Endodermal cell (in vitro differentiated cells): ENCODE measurements at regions not wholly inside any gene's neighbourhood (a gene's known extent, or its start where the extent isn't known, plus 50 kb on each side); places are given as distances from the start of the nearest gene placed in this dataset.
"Not testable (repeated sequence)": the region's sequence is repeated elsewhere in the genome, so short reads cannot be mapped to it uniquely, and the experiment has no call there.

Source experiments
- DNase-seq: peaks from one replicate; pipeline ENCODE4 v3.0.0-alpha.2; 2017
- H3K27ac ChIP-seq: 2 replicates; pipeline ENCODE4 v1.5.1; 2013; ENCODE audit warnings: mild to moderate bottlenecking, low read depth, low read length, moderate library complexity
- H3K27me3 ChIP-seq: 2 replicates; pipeline ENCODE4 v1.6.1; 2013; ENCODE audit warnings: mild to moderate bottlenecking, low read length, moderate library complexity; ENCODE audit not compliant: insufficient read depth, control insufficient read depth, poor library complexity, severe bottlenecking
- H3K36me3 ChIP-seq: 2 replicates; pipeline ENCODE4 v1.7.0; 2013; ENCODE audit warnings: mild to moderate bottlenecking, low read length, moderate library complexity; ENCODE audit not compliant: control insufficient read depth, insufficient read depth
- H3K4me1 ChIP-seq: one replicate; pipeline ENCODE4 v1.7.0; 2013; ENCODE audit warnings: low read length; ENCODE audit not compliant: control insufficient read depth, insufficient read depth
- H3K4me3 ChIP-seq: 2 replicates; pipeline ENCODE4 v1.5.1; 2013; ENCODE audit warnings: mild to moderate bottlenecking, low read length, moderate library complexity
- H3K9ac ChIP-seq: 2 replicates; pipeline ENCODE4 v1.6.1; 2013; ENCODE audit warnings: mild to moderate bottlenecking, low read length, moderate library complexity; ENCODE audit not compliant: poor library complexity, severe bottlenecking; ENCODE audit errors: extremely low read depth
- H3K9me3 ChIP-seq: 2 replicates; pipeline ENCODE4 v1.6.1; 2013; ENCODE audit warnings: mild to moderate bottlenecking, low read length, moderate library complexity; ENCODE audit not compliant: control insufficient read depth
- H3K27ac Mint-ChIP-seq: 2 replicates; pipeline ENCODE4 v1.8.0; 2020; ENCODE audit warnings: mixed read lengths
- H3K27me3 Mint-ChIP-seq: 2 replicates; pipeline ENCODE4 v1.8.0; 2021; ENCODE audit warnings: mild to moderate bottlenecking, mixed read lengths; ENCODE audit not compliant: insufficient read depth
- H3K36me3 Mint-ChIP-seq: 2 replicates; pipeline ENCODE4 v1.8.0; 2020; ENCODE audit warnings: low read depth, mixed read lengths
- H3K4me1 Mint-ChIP-seq: 2 replicates; pipeline ENCODE4 v1.8.0; 2020; ENCODE audit warnings: mixed read lengths
- H3K4me3 Mint-ChIP-seq: 2 replicates; pipeline ENCODE4 v1.8.0; 2020; ENCODE audit warnings: mild to moderate bottlenecking, moderate library complexity, mixed read lengths
- H3K9me3 Mint-ChIP-seq: 2 replicates; pipeline ENCODE4 v1.8.0; 2020; ENCODE audit warnings: mild to moderate bottlenecking, mixed read lengths
- WGBS, 2 experiments: methylation state at CpG; one replicate each; pipeline versions ENCODE4 v1.1.5 to v1.1.7; 2013; ENCODE audit warnings: missing lambda C conversion rate in 2 of 2, mixed read lengths in 1 of 2; ENCODE audit not compliant: insufficient coverage in 1 of 2, insufficient read length in 1 of 2; 5-methylcytosine and 5-hydroxymethylcytosine counted together
- TF ChIP-seq, protein P1 (sequence below): fragments of 200-600 bp; sonication (generic); conservative IDR thresholded peaks from 2 replicates; pipeline ENCODE4 v1.5.0; 2021; ENCODE audit warnings: antibody characterized with exemption, mild to moderate bottlenecking

DNA sequence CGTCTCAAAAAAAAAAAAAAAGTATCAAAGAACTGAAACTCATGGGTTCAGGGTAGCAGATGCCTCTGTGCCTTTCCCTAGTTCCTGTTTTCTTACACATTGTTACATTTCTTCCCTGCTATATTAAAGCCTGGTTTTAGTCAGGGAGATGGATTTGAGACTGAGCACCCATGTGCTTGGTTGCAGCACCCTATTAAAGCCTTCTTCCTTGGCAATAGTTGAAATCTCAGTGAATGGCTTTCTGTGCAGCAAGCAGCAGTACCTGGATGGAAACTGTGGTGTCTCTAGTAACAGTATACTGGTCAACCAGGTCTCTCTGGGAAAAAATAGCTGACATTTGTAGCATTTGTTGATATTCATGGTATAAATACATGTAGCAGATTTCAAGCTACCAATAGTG is 331.1 kb downstream of the ANKRD30A start:
- H3K27ac ChIP-seq: no peak overlapping the region
- no peaks in the 10 kb centered on the region for H3K36me3 ChIP-seq
- no peak overlapping the region for H3K4me3 Mint-ChIP-seq
- H3K4me3 ChIP-seq: peak overlapping the region; percentile 49
- H3K9ac ChIP-seq: no peak overlapping the region
- 77 to 86% methylated on average over 1 of the region's 1 CpG for WGBS, 2 experiments
- DNase-seq: no peak
- no peaks in the 10 kb centered on the region for H3K27me3 ChIP-seq
- no peaks in the 10 kb centered on the region for H3K36me3 Mint-ChIP-seq
- peaks cover 87% of the 10 kb centered on the region for H3K9me3 Mint-ChIP-seq
- peaks cover 67% of the 10 kb centered on the region for H3K9me3 ChIP-seq
- no peaks in the 10 kb centered on the region for H3K4me1 Mint-ChIP-seq
- H3K27me3 Mint-ChIP-seq: no peaks in the 10 kb centered on the region
- H3K4me1 ChIP-seq: no peaks in the 10 kb centered on the region
- TF ChIP-seq, protein P1, sequence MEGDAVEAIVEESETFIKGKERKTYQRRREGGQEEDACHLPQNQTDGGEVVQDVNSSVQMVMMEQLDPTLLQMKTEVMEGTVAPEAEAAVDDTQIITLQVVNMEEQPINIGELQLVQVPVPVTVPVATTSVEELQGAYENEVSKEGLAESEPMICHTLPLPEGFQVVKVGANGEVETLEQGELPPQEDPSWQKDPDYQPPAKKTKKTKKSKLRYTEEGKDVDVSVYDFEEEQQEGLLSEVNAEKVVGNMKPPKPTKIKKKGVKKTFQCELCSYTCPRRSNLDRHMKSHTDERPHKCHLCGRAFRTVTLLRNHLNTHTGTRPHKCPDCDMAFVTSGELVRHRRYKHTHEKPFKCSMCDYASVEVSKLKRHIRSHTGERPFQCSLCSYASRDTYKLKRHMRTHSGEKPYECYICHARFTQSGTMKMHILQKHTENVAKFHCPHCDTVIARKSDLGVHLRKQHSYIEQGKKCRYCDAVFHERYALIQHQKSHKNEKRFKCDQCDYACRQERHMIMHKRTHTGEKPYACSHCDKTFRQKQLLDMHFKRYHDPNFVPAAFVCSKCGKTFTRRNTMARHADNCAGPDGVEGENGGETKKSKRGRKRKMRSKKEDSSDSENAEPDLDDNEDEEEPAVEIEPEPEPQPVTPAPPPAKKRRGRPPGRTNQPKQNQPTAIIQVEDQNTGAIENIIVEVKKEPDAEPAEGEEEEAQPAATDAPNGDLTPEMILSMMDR: no peak
- no peak overlapping the region for H3K27ac Mint-ChIP-seq

DNA sequence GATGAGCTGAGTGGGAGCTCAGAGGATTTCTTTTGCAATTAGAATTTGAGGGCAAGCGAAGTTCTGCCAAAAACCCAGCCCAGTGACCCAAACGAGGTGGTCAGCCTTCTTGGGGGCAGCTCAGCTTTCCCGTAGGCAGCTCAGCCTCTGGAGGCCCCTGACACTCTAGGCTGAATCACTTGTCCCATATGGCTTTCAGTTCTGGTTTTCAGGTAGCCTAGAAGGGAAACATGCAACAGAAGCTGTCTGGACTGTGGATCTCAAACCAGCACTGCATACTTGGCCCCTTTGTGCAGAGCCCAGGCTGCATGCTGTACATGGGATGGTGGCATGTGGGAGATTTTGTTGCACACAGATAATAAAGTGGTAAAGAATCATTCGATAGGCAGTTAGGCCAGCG is 322.8 kb downstream of the ANKRD30A start:
- Mint-ChIP-seq H3K27ac (no peak overlapping the region), H3K4me1 (no peaks in the 10 kb centered on the region), H3K9me3 (peaks cover 89% of the 10 kb centered on the region), H3K4me3 (no peak overlapping the region), H3K36me3 (no peaks in the 10 kb centered on the region), H3K27me3 (no peaks in the 10 kb centered on the region)
- Histone ChIP-seq H3K9ac (no peak overlapping the region), H3K27ac (no peak overlapping the region), H3K9me3 (peaks cover 76% of the 10 kb centered on the region), H3K4me1 (no peaks in the 10 kb centered on the region), H3K4me3 (no peak overlapping the region), H3K36me3 (no peaks in the 10 kb centered on the region), H3K27me3 (no peaks in the 10 kb centered on the region)
- TF ChIP-seq, protein P1: no peak
- no peak for DNase-seq
- 56 to 70% methylated on average over 5 of the region's 5 CpGs for WGBS, 2 experiments

DNA sequence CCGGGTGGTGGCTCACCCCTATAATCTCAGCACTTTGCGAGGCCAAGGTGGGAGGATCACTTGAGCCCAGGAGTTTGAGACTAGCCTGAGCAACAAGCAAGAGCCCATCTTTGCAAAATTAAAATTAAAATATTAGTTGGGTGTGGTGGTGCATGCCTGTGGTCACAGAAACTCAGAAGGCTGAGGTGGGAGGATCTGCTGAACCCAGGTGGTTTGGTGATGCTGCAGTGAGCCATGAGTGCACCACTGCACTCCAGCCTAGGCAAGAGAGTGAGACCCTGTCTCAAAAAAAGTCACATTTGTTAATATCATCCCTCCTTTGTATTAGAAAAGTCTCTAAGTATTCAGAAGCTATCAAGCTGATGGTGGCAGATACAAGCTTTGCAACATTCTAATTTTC is 317.5 kb downstream of the ANKRD30A start:
- Mint-ChIP-seq H3K9me3 (peaks cover 94% of the 10 kb centered on the region), H3K4me3 (no peak overlapping the region)
- 55 to 68% methylated on average over 2 of the region's 2 CpGs for WGBS, 2 experiments

DNA sequence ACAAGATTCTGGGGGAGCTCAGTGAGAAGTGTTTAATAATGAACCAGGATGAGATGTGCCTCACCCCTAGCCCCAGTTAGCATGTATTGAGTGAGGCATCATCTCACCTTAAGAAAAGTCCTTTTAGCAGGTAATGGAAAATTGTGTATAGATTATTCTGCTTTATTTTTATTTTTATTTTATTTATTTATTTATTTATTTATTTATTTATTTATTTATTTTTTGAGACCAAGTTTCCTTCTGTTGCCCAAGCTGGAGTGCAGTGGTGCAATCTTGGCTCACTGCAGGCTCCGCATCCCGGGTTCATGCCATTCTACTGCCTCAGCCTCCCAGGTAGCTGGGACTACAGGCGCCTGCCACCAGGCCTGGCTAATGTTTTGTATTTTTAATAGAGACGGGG is 315.8 kb downstream of the ANKRD30A start:
- H3K27ac Mint-ChIP-seq, H3K4me1 ChIP-seq, H3K4me3 ChIP-seq, H3K27me3 Mint-ChIP-seq, H3K36me3 Mint-ChIP-seq, H3K9ac ChIP-seq, H3K4me3 Mint-ChIP-seq, DNase-seq, H3K36me3 ChIP-seq, H3K27ac ChIP-seq, H3K27me3 ChIP-seq, H3K4me1 Mint-ChIP-seq: not testable (repeated sequence)
- 87 to 89% methylated on average over 4 of the region's 4 CpGs for WGBS, 2 experiments
- H3K9me3 ChIP-seq: peaks cover 74% of the 10 kb centered on the region
- peaks cover 93% of the 10 kb centered on the region for H3K9me3 Mint-ChIP-seq

More for the DNA sequence above, 317.5 kb downstream of the ANKRD30A start:
- no peak overlapping the region for H3K27ac ChIP-seq
- no peaks in the 10 kb centered on the region for H3K4me1 Mint-ChIP-seq
- no peak overlapping the region for H3K4me3 ChIP-seq
- H3K27me3 Mint-ChIP-seq: no peaks in the 10 kb centered on the region
- no peaks in the 10 kb centered on the region for H3K4me1 ChIP-seq
- H3K27me3 ChIP-seq: no peaks in the 10 kb centered on the region
- no peak overlapping the region for H3K9ac ChIP-seq
- TF ChIP-seq, protein P1: no peak
- H3K27ac Mint-ChIP-seq: no peak overlapping the region
- H3K36me3 ChIP-seq: no peaks in the 10 kb centered on the region
- H3K9me3 ChIP-seq: peaks cover 73% of the 10 kb centered on the region
- no peaks in the 10 kb centered on the region for H3K36me3 Mint-ChIP-seq
- no peak for DNase-seq
